Spleen (tissue), 7 donors: ENCODE measurements at regions not wholly inside any gene's neighbourhood (a gene's known extent, or its start where the extent isn't known, plus 50 kb on each side); places are given as distances from the start of the nearest gene placed in this dataset.

Source experiments
- POLR2A ChIP-seq, 3 donors: fragments of 450-650 bp; IDR thresholded peaks; one replicate each; pipeline ENCODE4 v1.5.1; 2017; ENCODE audit warnings: antibody characterized with exemption in 3 of 3, mild to moderate bottlenecking in 1 of 3
- POLR2AphosphoS5 ChIP-seq, 3 donors: sonication (generic); formaldehyde crosslinking; IDR thresholded peaks; one replicate each; pipeline ENCODE4 v1.5.1; 2017; ENCODE audit warnings: antibody characterized with exemption in 3 of 3
- TF ChIP-seq, protein P1 (sequence below), 11 experiments: fragments of 200-600 bp in 7 of 11; fragments of 450-650 bp in 4 of 11; sonication (generic) in 4 of 11; IDR thresholded peaks in 8 of 11; conservative IDR thresholded peaks in 3 of 11; 1 replicate in 7 of 11; 2 replicates in 4 of 11; pipeline versions ENCODE4 v1.4.0 to v1.8.0; 2016 to 2021; ENCODE audit warnings: antibody characterized with exemption in 11 of 11, inconsistent platforms in 4 of 11, mild to moderate bottlenecking in 1 of 11
- donor health status: DM: no; HTN: no; CAD: no; lungs with moderate emphysema.
- donor health status: DM: no; HTN: no; CAD: no.
- donor health status: DM: no; HTN: no; CAD: no.

DNA sequence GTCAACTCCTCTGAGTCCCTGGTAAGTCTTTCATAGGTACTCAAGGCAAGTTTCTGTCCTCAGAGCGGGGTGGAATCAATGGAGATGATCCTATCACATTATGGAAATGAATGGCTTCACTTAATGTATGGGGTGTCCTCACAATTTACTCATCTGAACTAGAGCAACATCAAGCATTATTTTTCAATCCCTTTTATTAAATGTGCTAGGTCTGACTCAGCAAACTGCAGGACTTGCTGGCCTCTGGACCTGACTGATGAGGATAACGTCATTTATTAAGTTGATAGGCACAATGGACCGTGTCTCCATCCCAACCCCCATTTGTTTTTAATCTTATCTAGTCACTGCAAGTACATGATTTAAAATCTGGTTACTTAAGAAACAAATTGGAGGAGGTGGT, 259.2 kb downstream of the NUF2 start:
- TF ChIP-seq POLR2A (IDR thresholded peaks at IDR 0.05) (no peak), POLR2AphosphoS5 (IDR thresholded peaks at IDR 0.05) (no peak)
- TF ChIP-seq, protein P1, sequence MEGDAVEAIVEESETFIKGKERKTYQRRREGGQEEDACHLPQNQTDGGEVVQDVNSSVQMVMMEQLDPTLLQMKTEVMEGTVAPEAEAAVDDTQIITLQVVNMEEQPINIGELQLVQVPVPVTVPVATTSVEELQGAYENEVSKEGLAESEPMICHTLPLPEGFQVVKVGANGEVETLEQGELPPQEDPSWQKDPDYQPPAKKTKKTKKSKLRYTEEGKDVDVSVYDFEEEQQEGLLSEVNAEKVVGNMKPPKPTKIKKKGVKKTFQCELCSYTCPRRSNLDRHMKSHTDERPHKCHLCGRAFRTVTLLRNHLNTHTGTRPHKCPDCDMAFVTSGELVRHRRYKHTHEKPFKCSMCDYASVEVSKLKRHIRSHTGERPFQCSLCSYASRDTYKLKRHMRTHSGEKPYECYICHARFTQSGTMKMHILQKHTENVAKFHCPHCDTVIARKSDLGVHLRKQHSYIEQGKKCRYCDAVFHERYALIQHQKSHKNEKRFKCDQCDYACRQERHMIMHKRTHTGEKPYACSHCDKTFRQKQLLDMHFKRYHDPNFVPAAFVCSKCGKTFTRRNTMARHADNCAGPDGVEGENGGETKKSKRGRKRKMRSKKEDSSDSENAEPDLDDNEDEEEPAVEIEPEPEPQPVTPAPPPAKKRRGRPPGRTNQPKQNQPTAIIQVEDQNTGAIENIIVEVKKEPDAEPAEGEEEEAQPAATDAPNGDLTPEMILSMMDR (IDR thresholded peaks at IDR 0.05 in 8 of 11, conservative IDR thresholded peaks at IDR 0.05 in 3 of 11), result no peak
